Gastrocnemius medialis (tissue), 4 donors: ENCODE measurements at regions not wholly inside any gene's neighbourhood (a gene's known extent, or its start where the extent isn't known, plus 50 kb on each side); places are given as distances from the start of the nearest gene placed in this dataset.

Experiments
- ATAC-seq, 2 donors: fragments of 150-250 bp; one replicate each; pipeline ENCODE4 v1.9.1; 2016
- DNase-seq, 2 donors: peaks; one replicate each; pipeline ENCODE4 v3.0.0-alpha.2; 2019
- H3K27ac ChIP-seq, 4 donors: fragments of 200-600 bp; sonication (generic); 1 replicate in 1 of 4; 2 replicates in 3 of 4; pipeline ENCODE4 v1.5.1; 2016 to 2018; ENCODE audit warnings: mild to moderate bottlenecking in 2 of 4, moderate library complexity in 1 of 4
- H3K27me3 ChIP-seq, 3 donors: fragments of 200-600 bp; sonication (generic) in 2 of 3; 1 replicate in 1 of 3; 2 replicates in 2 of 3; pipeline versions ENCODE4 v1.5.1 to v1.6.0; 2016 to 2019; ENCODE audit warnings: mild to moderate bottlenecking in 1 of 3, moderate library complexity in 1 of 3
- H3K36me3 ChIP-seq, 2 donors: fragments of 200-600 bp; sonication (generic) in 1 of 2; one replicate each; pipeline ENCODE4 v1.5.1; 2017 to 2018
- H3K4me1 ChIP-seq, 2 donors: fragments of 200-600 bp; sonication (generic) in 1 of 2; one replicate each; pipeline ENCODE4 v1.5.1; 2016 to 2017; ENCODE audit warnings: mild to moderate bottlenecking in 2 of 2
- H3K4me3 ChIP-seq, 4 donors: fragments of 200-600 bp; sonication (generic) in 3 of 4; 1 replicate in 1 of 4; 2 replicates in 3 of 4; pipeline ENCODE4 v1.5.1; 2016 to 2019; ENCODE audit warnings: mild to moderate bottlenecking in 2 of 4
- H3K9me3 ChIP-seq, 3 donors: fragments of 200-600 bp; sonication (generic) in 2 of 3; 1 replicate in 1 of 3; 2 replicates in 2 of 3; pipeline ENCODE4 v1.5.1; 2016 to 2019
- CTCF ChIP-seq, 5 experiments: fragments of 450-650 bp in 3 of 5; fragments of 200-600 bp in 2 of 5; sonication (generic) in 2 of 5; IDR thresholded peaks in 4 of 5; conservative IDR thresholded peaks in 1 of 5; 1 replicate in 4 of 5; 2 replicates in 1 of 5; pipeline ENCODE4 v1.5.1; 2016 to 2019; ENCODE audit warnings: antibody characterized with exemption in 5 of 5, mild to moderate bottlenecking in 3 of 5, moderate library complexity in 3 of 5
- POLR2A ChIP-seq, 2 donors: fragments of 450-650 bp; IDR thresholded peaks; one replicate each; pipeline ENCODE4 v1.6.1; 2017; ENCODE audit warnings: antibody characterized with exemption in 2 of 2, mild to moderate bottlenecking in 2 of 2, moderate library complexity in 2 of 2
- in situ Hi-C, 4 donors: fragments of 200-750 bp; cut with MboI; loops; one replicate each; pipeline versions ENCODE4 v1.15.0 to v1.8.0; 2017; ENCODE audit warnings: low sequenced_read_pairs in 4 of 4
- intact Hi-C: fragments of 100-400 bp; cut with DNase I; formaldehyde crosslinking; loops from one replicate; pipeline ENCODE4 v1.15.1; 2023; ENCODE audit warnings: low total_unique reads

GRCh38 chr6:56838016-56838555 is 116.8 kb upstream of the BEND6 start:
- in situ Hi-C loops: loop anchor here in 1 of 4 donors (5.0 kb wide), 1 partner anchor 66 kb away; no protein-coding TSS in a partner anchor
- Histone ChIP-seq H3K27me3 (no peaks in the 10 kb centered on the region), H3K9me3 (no peaks in the 10 kb centered on the region), H3K4me1 (peaks cover 62 to 73% of the 10 kb centered on the region in 2 donors), H3K36me3 (no peaks in the 10 kb centered on the region), H3K4me3 (peak overlapping the region in 1 of 4 donors; percentile 58), H3K27ac (peak overlapping the region; percentile 85 to 98 (median 98))
- intact Hi-C loops: no loop called here
- TF ChIP-seq CTCF (IDR thresholded peaks at IDR 0.05 in 4 of 5, conservative IDR thresholded peaks at IDR 0.05 in 1 of 5) (no peak), POLR2A (IDR thresholded peaks at IDR 0.05) (no peak)
- no peak for ATAC-seq
- no peak for DNase-seq

- TF ChIP-seq CTCF (IDR thresholded peaks at IDR 0.05 in 4 of 5, conservative IDR thresholded peaks at IDR 0.05 in 1 of 5) (no peak), POLR2A (IDR thresholded peaks at IDR 0.05) (no peak)
- DNase-seq (no peak), ATAC-seq (no peak)
- Histone ChIP-seq H3K27me3 (no peaks in the 10 kb centered on the region), H3K4me1 (peaks cover 59 to 77% of the 10 kb centered on the region in 2 donors), H3K4me3 (no peak overlapping the region), H3K27ac (peak overlapping the region; percentile 85 to 98 (median 98)), H3K9me3 (no peaks in the 10 kb centered on the region), H3K36me3 (no peaks in the 10 kb centered on the region)
- in situ Hi-C loops (loop anchor here in 1 of 4 donors (5.0 kb wide), 1 partner anchor 65 kb away; no protein-coding TSS in a partner anchor), intact Hi-C loops (no loop called here)
Observed at GRCh38 chr6:56837322-56837894, 117.5 kb upstream of the BEND6 start.

- intact Hi-C loops: no loop called here
- H3K4me1 ChIP-seq: peaks cover 66 to 68% of the 10 kb centered on the region in 2 donors
- H3K27ac ChIP-seq: peak overlapping the region; percentile 75 to 82 (median 78)
Observed at GRCh38 chr6:56835612-56836011, 119.3 kb upstream of the BEND6 start.

GRCh38 chr6:56833873-56834272 is 121.0 kb upstream of the BEND6 start:
- in situ Hi-C loops: no loop called here
- H3K27me3 ChIP-seq: no peaks in the 10 kb centered on the region
- TF ChIP-seq POLR2A (IDR thresholded peaks at IDR 0.05): no peak
- TF ChIP-seq CTCF (IDR thresholded peaks at IDR 0.05 in 4 of 5, conservative IDR thresholded peaks at IDR 0.05 in 1 of 5): no peak
- H3K4me1 ChIP-seq: peaks cover 64 to 74% of the 10 kb centered on the region in 2 donors
- H3K36me3 ChIP-seq: no peaks in the 10 kb centered on the region
- H3K9me3 ChIP-seq: no peaks in the 10 kb centered on the region
- intact Hi-C loops: no loop called here
- DNase-seq: no peak
- H3K27ac ChIP-seq: peak overlapping the region; percentile 75 to 82 (median 78)
- H3K4me3 ChIP-seq: no peak overlapping the region
- no peak for ATAC-seq

More at GRCh38 chr6:56835612-56836011, 119.3 kb upstream of the BEND6 start:
- Histone ChIP-seq H3K9me3 (no peaks in the 10 kb centered on the region), H3K36me3 (no peaks in the 10 kb centered on the region), H3K27me3 (no peaks in the 10 kb centered on the region), H3K4me3 (no peak overlapping the region)
- in situ Hi-C loops: loop anchor here in 1 of 4 donors (5.0 kb wide), 1 partner anchor 63 kb away; no protein-coding TSS in a partner anchor
- DNase-seq (no peak), ATAC-seq (no peak)
- TF ChIP-seq POLR2A (IDR thresholded peaks at IDR 0.05) (no peak), CTCF (IDR thresholded peaks at IDR 0.05 in 4 of 5, conservative IDR thresholded peaks at IDR 0.05 in 1 of 5) (no peak)
